DOHH2 (cell line): ENCODE measurements at regions not wholly inside any gene's neighbourhood (a gene's known extent, or its start where the extent isn't known, plus 50 kb on each side); places are given as distances from the start of the nearest gene placed in this dataset.

ENCODE experiments used
- H3F3A ChIP-seq: fragments of 200-600 bp; sonication (generic), shearing (Covaris generic); 2 replicates; pipeline ENCODE4 v1.6.0; 2016; ENCODE audit warnings: antibody characterized with exemption, mild to moderate bottlenecking; ENCODE audit not compliant: control insufficient read depth, insufficient read depth
- H3K27ac ChIP-seq: fragments of 200-600 bp; sonication (generic); 2 replicates; pipeline ENCODE4 v1.5.1; 2014; ENCODE audit warnings: low read depth, mild to moderate bottlenecking, low read length, moderate library complexity
- H3K27me3 ChIP-seq: fragments of 200-600 bp; sonication (generic); 2 replicates; pipeline ENCODE4 v1.6.1; 2014; ENCODE audit warnings: mild to moderate bottlenecking, low read length, mixed read lengths; ENCODE audit not compliant: control insufficient read depth
- H3K36me3 ChIP-seq: fragments of 200-600 bp; sonication (generic); 2 replicates; pipeline ENCODE4 v1.6.1; 2014; ENCODE audit warnings: mild to moderate bottlenecking, low read length, moderate library complexity, mixed read lengths; ENCODE audit not compliant: control insufficient read depth
- H3K4me1 ChIP-seq: fragments of 200-600 bp; sonication (generic); 2 replicates; pipeline ENCODE4 v1.6.1; 2014; ENCODE audit warnings: mild to moderate bottlenecking, low read length, mixed read lengths; ENCODE audit not compliant: control insufficient read depth
- H3K4me2 ChIP-seq: fragments of 200-600 bp; sonication (generic); 2 replicates; pipeline ENCODE4 v1.6.0; 2014; ENCODE audit warnings: mild to moderate bottlenecking, low read length, moderate library complexity
- H3K4me3 ChIP-seq: fragments of 200-600 bp; sonication (generic); 2 replicates; pipeline ENCODE4 v1.5.1; 2014; ENCODE audit warnings: mild to moderate bottlenecking, low read length, mixed read lengths
- H3K79me2 ChIP-seq: fragments of 200-600 bp; sonication (generic); 2 replicates; pipeline ENCODE4 v1.6.1; 2014; ENCODE audit warnings: mild to moderate bottlenecking, low read length, mixed read lengths; ENCODE audit not compliant: control insufficient read depth
- H3K9me2 ChIP-seq: fragments of 200-600 bp; sonication (generic); replicated peaks from 2 replicates; pipeline ENCODE4 v1.6.1; 2014; ENCODE audit warnings: mild to moderate bottlenecking, low read length, mixed read lengths; ENCODE audit not compliant: control insufficient read depth
- H3K9me3 ChIP-seq: fragments of 200-600 bp; sonication (generic); 2 replicates; pipeline ENCODE4 v1.6.1; 2014; ENCODE audit warnings: antibody characterized with exemption, low read length, mixed read lengths; ENCODE audit not compliant: control insufficient read depth, insufficient read depth
- H4K20me1 ChIP-seq: fragments of 200-600 bp; sonication (generic); 2 replicates; pipeline ENCODE4 v1.6.0; 2014; ENCODE audit warnings: low read depth, mild to moderate bottlenecking, antibody characterized with exemption, low read length, moderate library complexity; ENCODE audit not compliant: control insufficient read depth, insufficient read depth
- CTCF ChIP-seq: fragments of 200-600 bp; sonication (generic); IDR thresholded peaks from one replicate; pipeline ENCODE4 v1.5.1; 2014; ENCODE audit warnings: antibody characterized with exemption, mild to moderate bottlenecking, low read depth, low read length; ENCODE audit not compliant: poor library complexity, severe bottlenecking
- EZH2phosphoT487 ChIP-seq: fragments of 200-600 bp; sonication (generic); IDR thresholded peaks from 2 replicates; pipeline ENCODE4 v1.6.1; 2017; ENCODE audit warnings: borderline replicate concordance, mild to moderate bottlenecking, antibody characterized with exemption, low read length, moderate library complexity, mixed read lengths

GRCh38 chr10:64091897-64092296 lies 570.7 kb downstream of the REEP3 start:
- Histone ChIP-seq H3K4me1 (no peaks in the 10 kb centered on the region), H3F3A (no peaks in the 10 kb centered on the region), H3K27me3 (no peaks in the 10 kb centered on the region), H3K4me2 (no peak overlapping the region), H3K79me2 (no peaks in the 10 kb centered on the region), H4K20me1 (no peaks in the 10 kb centered on the region), H3K27ac (no peak overlapping the region), H3K4me3 (no peak overlapping the region), H3K9me3 (no peaks in the 10 kb centered on the region), H3K36me3 (no peaks in the 10 kb centered on the region), H3K9me2 (no peaks in the 10 kb centered on the region)
- TF ChIP-seq CTCF (peak; percentile 12), EZH2phosphoT487 (no peak)

GRCh38 chr10:64093304-64093703 lies 572.1 kb downstream of the REEP3 start:
- H3K36me3 ChIP-seq, result no peaks in the 10 kb centered on the region
- TF ChIP-seq EZH2phosphoT487 (no peak), CTCF (no peak)

GRCh38 chr10:64093946-64094535 lies 572.8 kb downstream of the REEP3 start:
- no peaks in the 10 kb centered on the region for H3K4me1 ChIP-seq
- H3F3A ChIP-seq, result no peaks in the 10 kb centered on the region
- no peak for TF ChIP-seq CTCF
- TF ChIP-seq EZH2phosphoT487, result no peak
- no peaks in the 10 kb centered on the region for H4K20me1 ChIP-seq
- no peak overlapping the region for H3K27ac ChIP-seq
- H3K36me3 ChIP-seq, result no peaks in the 10 kb centered on the region
- no peaks in the 10 kb centered on the region for H3K79me2 ChIP-seq
- H3K9me3 ChIP-seq, result no peaks in the 10 kb centered on the region
- H3K27me3 ChIP-seq, result no peaks in the 10 kb centered on the region
- H3K9me2 ChIP-seq, result no peaks in the 10 kb centered on the region
- no peak overlapping the region for H3K4me3 ChIP-seq
- no peak overlapping the region for H3K4me2 ChIP-seq

More at GRCh38 chr10:64093304-64093703, 572.1 kb downstream of the REEP3 start:
- Histone ChIP-seq H4K20me1 (no peaks in the 10 kb centered on the region), H3F3A (no peaks in the 10 kb centered on the region), H3K4me3 (no peak overlapping the region), H3K27ac (no peak overlapping the region), H3K9me3 (no peaks in the 10 kb centered on the region), H3K4me2 (no peak overlapping the region), H3K27me3 (no peaks in the 10 kb centered on the region), H3K79me2 (no peaks in the 10 kb centered on the region), H3K9me2 (no peaks in the 10 kb centered on the region), H3K4me1 (no peaks in the 10 kb centered on the region)
